ENCODE measurements at regions not wholly inside any gene's neighbourhood (a gene's known extent, or its start where the extent isn't known, plus 50 kb on each side); places are given as distances from the start of the nearest gene placed in this dataset.

DNA sequence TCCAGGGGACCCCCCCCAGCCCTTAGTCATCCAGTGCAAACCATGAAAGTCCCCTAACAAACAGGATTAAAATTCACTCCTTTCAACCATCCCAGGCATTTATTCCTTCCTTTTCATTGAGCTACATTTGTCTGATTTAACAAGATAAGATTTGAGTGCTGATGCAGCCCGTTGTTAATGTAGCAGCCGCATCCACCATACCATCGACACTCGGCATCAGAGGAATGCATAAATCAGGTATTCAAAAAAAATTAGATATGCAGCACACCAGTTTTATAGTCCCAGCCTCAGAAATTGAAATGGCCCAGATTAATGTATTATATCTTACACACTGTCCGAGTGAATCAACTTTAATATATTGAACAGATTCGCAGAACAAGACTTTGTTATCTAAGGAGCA, 676.5 kb upstream of the FANCL start:
- no peak for FAIRE-seq

GRCh38 chr2:58916063-58916462, 674.9 kb upstream of the FANCL start:
- no peak for FAIRE-seq

DNA sequence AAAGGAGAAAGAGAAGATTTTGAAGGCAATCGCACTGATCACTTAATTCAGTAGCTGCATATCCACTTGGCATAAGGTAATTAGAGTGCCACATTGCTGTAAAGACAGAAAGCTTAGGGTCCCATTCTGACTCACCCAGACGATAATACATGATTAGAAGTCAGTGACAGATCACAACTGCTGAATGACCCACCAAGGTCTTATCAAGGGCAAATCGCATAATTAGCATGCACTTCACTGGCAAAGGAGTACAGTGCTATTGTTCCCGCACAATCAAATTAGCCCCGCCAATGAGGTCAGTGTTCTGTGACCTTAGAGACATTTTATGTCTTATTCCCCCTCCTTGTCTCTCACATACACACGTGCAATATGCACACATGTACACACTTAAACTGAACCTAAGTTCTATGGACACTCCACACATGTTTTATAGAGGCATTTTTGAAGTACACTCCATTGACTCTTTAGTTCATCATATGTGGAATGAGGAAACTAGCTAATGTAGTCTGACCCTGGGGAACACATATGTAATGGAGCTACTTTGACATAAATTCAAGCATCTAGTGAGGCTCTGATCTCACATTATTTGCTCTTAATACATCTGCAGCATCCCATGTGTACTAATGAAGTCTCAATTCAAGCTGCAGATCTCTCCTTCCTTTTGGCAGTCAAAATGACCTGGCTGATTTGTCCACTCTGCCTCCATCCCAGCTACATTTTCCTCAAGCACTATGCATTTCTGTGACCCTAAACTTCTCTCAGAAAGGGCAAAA, 673.8 kb upstream of the FANCL start:
- FAIRE-seq, result no peak

GRCh38 chr2:58913082-58913726, 672.1 kb upstream of the FANCL start:
- no peak for FAIRE-seq

DNA sequence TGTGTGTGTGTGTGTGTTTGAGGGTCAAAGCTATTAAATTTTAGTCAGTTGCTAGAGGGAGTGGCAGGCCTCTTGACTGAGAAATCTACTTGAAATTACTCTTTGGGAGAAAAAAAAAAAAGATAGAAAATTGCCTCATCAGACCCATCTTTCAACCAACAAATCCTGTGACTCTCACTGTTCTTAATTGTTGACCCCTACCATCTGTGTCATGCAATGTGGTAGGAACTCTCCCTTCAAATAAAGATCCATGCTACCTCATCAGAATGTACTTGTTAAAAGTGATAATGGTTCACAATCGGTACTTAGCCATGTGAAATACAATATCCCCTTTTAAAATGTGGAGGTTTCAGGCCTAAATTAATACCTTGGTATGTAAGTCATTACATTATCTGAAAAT, 670.8 kb upstream of the FANCL start:
- no peak for FAIRE-seq

DNA sequence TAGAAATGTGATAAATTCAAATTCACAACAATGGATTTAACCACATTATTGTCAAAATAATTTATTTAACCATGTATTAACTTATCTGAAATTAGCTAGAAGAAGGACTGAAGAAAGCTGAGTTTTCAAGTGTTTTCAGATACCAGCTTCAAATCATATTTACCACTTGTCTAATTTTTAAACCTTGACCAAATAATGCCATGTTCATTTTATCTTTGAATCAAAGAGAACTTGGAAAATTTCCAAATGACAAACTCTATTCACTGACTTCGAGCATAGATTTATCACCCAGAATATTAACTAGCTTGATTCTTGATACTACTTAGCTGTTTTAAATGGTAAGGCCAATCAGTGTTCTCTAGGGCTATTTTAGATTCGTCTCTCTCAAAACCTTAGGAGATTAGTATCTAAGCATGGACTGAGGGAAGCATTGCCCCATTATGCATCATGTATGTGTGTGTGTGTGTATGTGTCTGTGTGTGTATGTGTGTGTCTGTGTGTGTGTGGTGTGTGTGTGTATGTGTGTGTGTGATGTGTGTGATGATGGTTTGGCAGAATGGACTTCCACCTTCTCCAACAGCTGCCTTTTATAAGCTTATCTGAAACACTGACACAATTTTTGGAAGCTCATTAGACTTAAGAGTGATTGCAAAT, 667.5 kb upstream of the FANCL start:
- peak; percentile 72 for FAIRE-seq

DNA sequence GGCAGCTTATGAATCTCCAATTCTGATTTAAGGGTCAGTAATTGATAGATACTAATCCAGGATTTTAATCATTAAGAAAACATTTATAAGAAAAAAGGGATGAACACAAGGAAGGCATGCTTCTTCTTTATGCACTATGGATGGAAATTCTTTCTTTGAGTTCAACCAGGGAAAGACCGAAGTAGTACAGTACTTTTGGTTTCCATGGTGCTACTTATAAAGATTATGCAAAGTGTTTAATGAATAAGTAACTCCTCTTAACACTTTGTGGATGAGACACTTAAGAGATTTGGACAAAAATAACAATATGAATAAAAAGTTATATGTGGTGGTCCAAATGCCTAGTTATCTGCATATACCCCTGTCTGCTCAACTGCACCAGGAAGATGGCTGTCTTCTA, 666.5 kb upstream of the FANCL start:
- FAIRE-seq, result no peak

DNA sequence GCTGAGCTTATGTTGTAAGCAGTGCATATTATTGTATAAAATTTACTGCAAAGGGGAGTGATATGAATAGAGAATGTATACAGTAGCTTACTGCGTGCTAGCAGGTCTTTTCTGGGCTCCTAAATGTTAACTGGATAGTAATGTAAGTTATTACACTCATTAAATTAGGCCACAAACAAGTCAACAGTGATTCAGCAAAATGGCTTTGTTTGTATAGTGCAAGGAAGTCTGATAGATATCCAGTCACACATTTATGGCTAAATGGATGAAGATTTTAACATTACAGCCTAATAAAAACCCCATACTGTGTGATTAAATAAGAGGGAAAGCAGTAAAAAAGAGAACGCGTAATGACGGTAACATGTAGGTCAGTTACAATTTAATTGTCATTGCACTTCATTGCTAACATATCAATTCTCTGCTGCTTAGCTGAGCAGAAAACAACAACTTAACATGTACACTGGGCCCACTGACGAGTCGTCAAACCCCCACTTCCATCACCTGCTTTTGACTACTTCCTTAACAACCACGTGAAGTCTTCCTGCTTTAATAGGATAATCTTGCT, 665.0 kb upstream of the FANCL start:
- peak; percentile 77 for FAIRE-seq

GRCh38 chr2:58904095-58904494, 663.0 kb upstream of the FANCL start:
- FAIRE-seq, result no peak

GRCh38 chr2:58903427-58903826, 662.3 kb upstream of the FANCL start:
- no peak for FAIRE-seq

GRCh38 chr2:58900246-58901027, 659.3 kb upstream of the FANCL start:
- FAIRE-seq, result no peak

GRCh38 chr2:58899692-58900091, 658.6 kb upstream of the FANCL start:
- no peak for FAIRE-seq

DNA sequence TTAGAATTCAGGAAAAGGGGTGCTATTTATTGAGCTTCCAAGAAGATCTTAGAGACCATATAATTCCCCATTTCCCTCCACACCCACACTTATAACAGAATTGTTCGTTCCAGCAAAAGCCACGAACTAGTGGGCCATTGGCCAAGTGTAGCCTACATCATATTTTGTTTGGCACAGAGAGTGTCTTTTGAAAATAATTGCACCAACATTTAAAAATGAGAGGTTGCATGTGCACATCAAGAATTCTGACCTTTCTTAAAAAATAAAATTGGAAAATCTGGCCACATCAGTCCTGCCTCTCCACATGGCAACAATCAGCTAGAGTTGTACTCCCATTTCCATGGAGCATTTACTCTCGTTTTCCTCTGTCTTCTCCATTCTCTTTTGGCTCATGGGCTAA, 655.5 kb upstream of the FANCL start:
- FAIRE-seq, result no peak

DNA sequence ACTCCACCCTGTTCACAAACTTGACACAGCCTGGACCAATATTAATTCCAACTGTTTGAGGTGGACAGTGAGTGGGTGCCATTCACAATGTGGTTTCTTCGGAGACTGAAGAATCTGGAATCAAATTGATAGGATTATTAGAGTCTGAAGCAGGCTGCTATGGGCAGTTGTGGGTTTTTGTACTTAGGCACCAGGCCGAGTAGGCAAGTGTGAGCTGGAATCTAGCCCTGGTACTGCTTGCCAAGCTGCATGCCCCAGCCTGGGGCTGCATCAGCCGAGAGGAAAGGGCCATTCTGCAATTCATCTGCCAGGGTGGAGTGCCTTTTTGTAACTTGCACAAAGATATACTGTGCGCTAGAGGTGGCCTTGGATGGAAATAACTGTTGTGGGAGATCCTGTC, 654.7 kb upstream of the FANCL start:
- FAIRE-seq, result no peak

GRCh38 chr2:58893656-58894351, 652.7 kb upstream of the FANCL start:
- no peak for FAIRE-seq

DNA sequence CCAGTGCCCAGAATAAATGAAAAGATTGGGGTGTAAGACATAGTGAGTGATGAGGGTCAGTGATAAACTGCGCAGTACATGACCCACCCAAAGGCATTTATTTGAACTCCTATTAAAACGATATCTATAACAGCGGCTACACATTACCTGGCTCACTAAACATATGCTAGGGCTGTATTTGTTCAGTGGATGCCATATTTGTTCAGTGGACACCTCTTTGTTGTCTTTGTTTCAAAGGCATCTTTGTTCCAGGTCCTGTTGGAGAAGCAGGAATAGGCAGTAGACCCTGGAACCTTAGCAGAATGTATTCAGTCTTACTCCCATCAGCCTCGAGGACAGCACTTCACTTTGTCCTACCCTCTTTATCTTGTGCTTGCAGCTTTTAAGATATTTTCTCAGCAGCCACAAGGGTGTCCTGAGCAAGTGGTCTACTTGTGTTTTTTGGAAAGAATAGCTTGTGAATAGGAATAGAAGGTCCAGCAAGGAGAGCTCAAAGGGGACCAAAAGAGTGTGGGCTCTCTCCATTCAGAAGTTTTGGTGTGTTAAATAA, 650.8 kb upstream of the FANCL start:
- no peak for FAIRE-seq

DNA sequence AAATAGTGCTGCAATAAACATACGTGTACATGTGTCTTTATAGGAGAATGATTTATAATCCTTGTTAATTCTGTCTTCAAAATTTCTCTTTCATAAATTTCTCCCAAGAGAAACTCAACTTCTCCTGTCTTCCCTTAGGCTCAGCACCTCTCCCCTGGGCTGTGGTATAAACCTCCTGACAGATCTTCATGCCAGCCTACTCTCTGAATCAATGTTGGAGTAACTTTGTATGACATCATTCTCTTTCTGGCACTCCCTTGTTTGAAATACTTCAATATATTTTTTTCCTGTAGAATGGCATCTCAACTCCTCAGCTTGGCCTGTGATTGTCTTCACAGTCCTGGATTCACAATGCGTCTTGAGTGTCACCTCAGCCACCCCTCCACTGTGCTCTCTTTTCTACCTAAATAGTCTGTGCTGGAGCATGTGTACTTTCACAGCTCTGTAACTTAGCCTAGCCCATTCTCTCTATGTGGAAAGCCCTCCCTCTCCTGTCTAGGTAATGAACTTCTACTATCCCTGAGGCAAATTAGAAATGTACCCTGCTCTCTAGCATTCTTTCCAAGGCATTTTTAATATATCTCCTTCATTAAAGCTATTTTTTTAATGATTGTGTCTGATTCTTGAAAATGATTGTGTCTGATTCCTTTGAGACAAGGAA, 649.9 kb upstream of the FANCL start:
- FAIRE-seq, result no peak

- no peak for FAIRE-seq
These were observed 644.9 kb upstream of the FANCL start for GRCh38 chr2:58886009-58886408.

GRCh38 chr2:58879834-58880233, 638.7 kb upstream of the FANCL start:
- no peak for FAIRE-seq

GRCh38 chr2:58878778-58879177, 637.7 kb upstream of the FANCL start:
- no peak for FAIRE-seq

DNA sequence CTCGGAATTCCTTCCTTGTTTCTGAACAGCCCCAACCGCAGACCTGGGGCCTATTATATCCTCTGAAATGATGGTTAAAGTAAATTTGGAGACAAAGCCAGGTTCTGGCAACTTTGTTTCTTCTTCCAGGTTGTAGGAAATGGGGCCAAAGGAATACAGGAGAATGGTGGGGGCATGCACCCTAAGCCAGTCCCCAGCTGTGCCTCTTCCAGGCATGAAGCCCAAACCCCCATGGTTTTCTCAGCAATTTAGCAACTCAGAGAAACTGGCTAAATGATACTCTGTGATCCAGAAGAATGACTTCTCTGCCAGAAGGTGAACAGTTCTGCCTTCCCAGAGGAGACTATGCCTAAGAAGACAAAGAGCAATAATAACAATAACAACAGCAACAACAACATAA, 635.0 kb upstream of the FANCL start:
- no peak for FAIRE-seq

DNA sequence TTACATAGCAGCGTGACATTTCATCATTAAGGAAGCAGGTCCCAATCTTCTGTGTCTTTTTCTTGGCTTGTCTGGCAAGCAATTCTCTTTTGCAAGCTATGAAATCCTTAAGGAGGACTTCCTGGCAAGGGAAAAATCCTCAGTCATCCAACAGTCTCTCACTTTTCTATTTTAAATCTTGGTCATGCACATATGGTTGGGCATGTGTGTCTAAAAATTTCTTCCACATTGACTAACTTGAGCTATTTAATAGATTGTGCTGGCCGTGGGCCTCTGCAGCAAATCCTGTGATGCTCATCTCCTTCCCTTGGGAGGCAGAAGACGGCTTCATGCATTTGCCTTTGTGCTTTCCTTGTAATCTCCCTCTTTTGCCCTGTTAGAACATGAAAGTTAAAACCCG, 634.3 kb upstream of the FANCL start:
- no peak for FAIRE-seq

All from islet of Langerhans (tissue), 1 donor.